K562 (cell line): ENCODE measurements at regions not wholly inside any gene's neighbourhood (a gene's known extent, or its start where the extent isn't known, plus 50 kb on each side); places are given as distances from the start of the nearest gene placed in this dataset.
"Not testable (repeated sequence)": the region's sequence is repeated elsewhere in the genome, so short reads cannot be mapped to it uniquely, and the experiment has no call there.

Experiments used
- ATAC-seq: fragments of 200-7000 bp; cut with Tn5 transposase; 3 replicates; pipeline ENCODE4 v1.9.1; 2020; ENCODE audit warnings: moderate library complexity
- BruUV-seq: library from RNA; stranded (reverse); fragments of 400-500 nt; replicated peaks from 2 replicates; lab custom pipeline; 2021; lab: Mats Ljungman, UMichigan
- CTCF ChIA-PET: fragments of 300-600 bp; formaldehyde crosslinking; extraction: SDS; loops from one replicate; lab custom pipeline; 2021; ENCODE audit warnings: low intra/inter-chr PET ratio; lab: Yijun Ruan, JAX
- POLR2A ChIA-PET: fragments of 300-600, 350-650 bp; sonication (Branson Sonifier 250); formaldehyde crosslinking; extraction: SDS; loops from one replicate; lab custom pipeline; 2021; ENCODE audit warnings: antibody characterized with exemption, inconsistent platforms; lab: Yijun Ruan, JAX
- DNase-seq, 4 experiments: peaks; one replicate each; pipeline versions ENCODE4 v3.0.0 to v3.0.0-alpha.2; 2011 to 2018; ENCODE audit warnings: low spot score in 3 of 4, mixed read lengths in 3 of 4; ENCODE audit errors: extremely low read depth in 1 of 4
- FAIRE-seq: peaks from 2 replicates; lab custom pipeline; 2011; peaks lifted over from hg19 to GRCh38; lab: Jason Lieb, UNC
- H2AFZ ChIP-seq: 2 replicates; pipeline ENCODE4 v1.6.0; 2011; ENCODE audit warnings: low read depth, low read length, control low read depth, inconsistent platforms
- H3K27ac ChIP-seq: fragments of 200-600 bp; 3 replicates; pipeline ENCODE4 v1.8.0; 2011; ENCODE audit warnings: low read depth, mild to moderate bottlenecking, control low read depth, inconsistent platforms, low read length, moderate library complexity, mixed read lengths; ENCODE audit errors: extremely low read depth
- H3K27me3 ChIP-seq, 2 experiments: fragments of 300-600 bp in 1 of 2; 2 replicates in 1 of 2; 3 replicates in 1 of 2; pipeline versions ENCODE4 v1.6.0 to v1.8.0; 2011; ENCODE audit warnings: inconsistent platforms in 2 of 2, low read length in 2 of 2, mild to moderate bottlenecking in 1 of 2, mixed read lengths in 1 of 2, moderate library complexity in 1 of 2; ENCODE audit not compliant: control insufficient read depth in 2 of 2, insufficient read depth in 2 of 2
- H3K36me3 ChIP-seq: fragments of 300-600 bp; 3 replicates; pipeline ENCODE4 v1.8.0; 2011; ENCODE audit warnings: mild to moderate bottlenecking, low read length, inconsistent platforms; ENCODE audit not compliant: control insufficient read depth, insufficient read depth
- H3K4me1 ChIP-seq, 2 experiments: fragments of 200-600 bp in 1 of 2; replicated peaks in 1 of 2; 2 replicates in 1 of 2; 3 replicates in 1 of 2; pipeline versions ENCODE4 v1.5.1 to v1.8.0; 2011; ENCODE audit warnings: inconsistent platforms in 2 of 2, low read length in 2 of 2, mild to moderate bottlenecking in 1 of 2, mixed read lengths in 1 of 2, moderate library complexity in 1 of 2; ENCODE audit not compliant: control insufficient read depth in 2 of 2, insufficient read depth in 2 of 2
- H3K4me2 ChIP-seq: 2 replicates; pipeline ENCODE4 v1.6.1; 2011; ENCODE audit warnings: low read length, control low read depth, inconsistent platforms, mixed read lengths; ENCODE audit not compliant: insufficient read depth
- H3K4me3 ChIP-seq: fragments of 200-600 bp; sonication (generic), shearing (Covaris generic); 2 replicates; pipeline ENCODE4 v1.5.1; 2016; ENCODE audit warnings: control low read depth, inconsistent platforms
- H3K79me2 ChIP-seq: fragments of 200-600 bp; 3 replicates; pipeline ENCODE4 v1.8.0; 2011; ENCODE audit warnings: low read length, inconsistent platforms; ENCODE audit not compliant: control insufficient read depth, insufficient read depth
- H3K9ac ChIP-seq, 2 experiments: 2 replicates each; pipeline versions ENCODE4 v1.6.0 to v1.6.1; 2011; ENCODE audit warnings: low read depth in 2 of 2, low read length in 2 of 2, control low read depth in 1 of 2, inconsistent platforms in 1 of 2, mild to moderate bottlenecking in 1 of 2, mixed read lengths in 1 of 2; ENCODE audit not compliant: insufficient read depth in 1 of 2
- H3K9me1 ChIP-seq: one replicate; pipeline ENCODE4 v1.6.0; 2011; ENCODE audit warnings: inconsistent platforms, mild to moderate bottlenecking, low read length, moderate library complexity; ENCODE audit not compliant: control insufficient read depth, insufficient read depth
- H3K9me3 ChIP-seq: replicated peaks from 2 replicates; pipeline ENCODE4 v1.5.1; 2011; ENCODE audit warnings: low read depth, low read length, inconsistent platforms; ENCODE audit not compliant: control insufficient read depth, insufficient read depth
- H4K20me1 ChIP-seq: replicated peaks from 2 replicates; pipeline ENCODE4 v1.6.1; 2011; ENCODE audit warnings: low read length, inconsistent platforms, mixed read lengths; ENCODE audit not compliant: control insufficient read depth, insufficient read depth
- ARID1B ChIP-seq: fragments of 450-650 bp; IDR thresholded peaks from 2 replicates; pipeline ENCODE4 v1.6.1; 2016; ENCODE audit warnings: antibody characterized with exemption, mild to moderate bottlenecking, inconsistent platforms
- ATF7 ChIP-seq: fragments of 450-650 bp; IDR thresholded peaks from 2 replicates; pipeline ENCODE4 v1.7.1; 2014; ENCODE audit warnings: mild to moderate bottlenecking, moderate library complexity
- CBFA2T3 ChIP-seq: fragments of 450-650 bp; IDR thresholded peaks from 2 replicates; pipeline ENCODE4 v1.6.1; 2017
- ETV1 ChIP-seq: fragments of 450-650 bp; conservative IDR thresholded peaks from 2 replicates; pipeline ENCODE4 v1.6.1; 2016; ENCODE audit warnings: missing genetic modification characterization, control low read depth, low read depth, missing compliant biosample characterization
- ID3 ChIP-seq, 2 experiments: fragments of 250-450 bp in 1 of 2; fragments of 450-650 bp in 1 of 2; sonication (Bioruptor Pico) in 1 of 2; IDR thresholded peaks; 2 replicates each; pipeline versions ENCODE4 v1.6.1 to v1.8.0; 2016 to 2021; ENCODE audit warnings: mild to moderate bottlenecking in 2 of 2, moderate library complexity in 2 of 2, missing compliant biosample characterization in 1 of 2, missing genetic modification characterization in 1 of 2
- NCOR1 ChIP-seq: fragments of 450-650 bp; IDR thresholded peaks from 2 replicates; pipeline ENCODE4 v1.6.1; 2016; ENCODE audit warnings: mild to moderate bottlenecking, moderate library complexity
- NFIC ChIP-seq: fragments of 450-650 bp; IDR thresholded peaks from 2 replicates; pipeline ENCODE4 v1.6.1; 2017; ENCODE audit warnings: mild to moderate bottlenecking, inconsistent platforms
- NFRKB ChIP-seq: fragments of 450-650 bp; IDR thresholded peaks from 2 replicates; pipeline ENCODE4 v1.6.1; 2016; ENCODE audit warnings: low read depth
- POLR2H ChIP-seq: IDR thresholded peaks from 2 replicates; pipeline ENCODE4 v1.6.1; 2016; ENCODE audit warnings: missing genetic modification characterization, low read depth, mild to moderate bottlenecking, control low read depth, missing compliant biosample characterization, moderate library complexity
- RBFOX2 ChIP-seq: fragments of 200-400 bp; formaldehyde crosslinking; IDR thresholded peaks from 2 replicates; pipeline ENCODE4 v1.6.1; 2017; ENCODE audit warnings: low read depth, mild to moderate bottlenecking, low read length, moderate library complexity
- SMARCE1 ChIP-seq: fragments of 450-650 bp; IDR thresholded peaks from 2 replicates; pipeline ENCODE4 v1.7.1; 2016; ENCODE audit warnings: mild to moderate bottlenecking
- SOX6 ChIP-seq: fragments of 450-650 bp; IDR thresholded peaks from 2 replicates; pipeline ENCODE4 v1.6.1; 2014; ENCODE audit warnings: mild to moderate bottlenecking
- TAF1 ChIP-seq: IDR thresholded peaks from 2 replicates; pipeline ENCODE4 v1.6.1; 2011; ENCODE audit warnings: mild to moderate bottlenecking, low read length, moderate library complexity; ENCODE audit not compliant: insufficient read depth, control insufficient read depth, severe bottlenecking; ENCODE audit errors: extremely low read depth
- TCF3 ChIP-seq: sonication (generic); formaldehyde crosslinking; IDR thresholded peaks from 2 replicates; pipeline ENCODE4 v1.4.0; 2020; ENCODE audit warnings: mild to moderate bottlenecking, missing genetic modification reagents
- ZNF592 ChIP-seq: fragments of 450-650 bp; IDR thresholded peaks from 2 replicates; pipeline ENCODE4 v1.6.1; 2017; ENCODE audit warnings: antibody characterized with exemption, mild to moderate bottlenecking
- ZNF740 ChIP-seq, 3 experiments: fragments of 200-800 bp in 1 of 3; sonication (Bioruptor generic) in 1 of 3; sonication (generic) in 1 of 3; formaldehyde crosslinking in 1 of 3; IDR thresholded peaks; 2 replicates each; pipeline versions ENCODE4 v1.6.1 to v1.8.0; 2016 to 2022; ENCODE audit warnings: mild to moderate bottlenecking in 2 of 3, missing compliant biosample characterization in 2 of 3, missing genetic modification characterization in 2 of 3, missing genetic modification reagents in 1 of 3
- WGBS: fragments of 100-300 bp; shearing (Covaris generic); methylation state at CpG from one replicate; pipeline ENCODE4 v1.1.6; 2016; ENCODE audit warnings: low coverage, mixed read lengths; ENCODE audit not compliant: insufficient coverage; ENCODE audit errors: missing lambda C conversion rate; 5-methylcytosine and 5-hydroxymethylcytosine counted together
- in situ Hi-C: fragments of 300-500 bp; cut with MboI; formaldehyde crosslinking; loops from 4 replicates; pipeline ENCODE4 v1.15.0; 2018; ENCODE audit warnings: inconsistent platforms, mixed read lengths
- intact Hi-C: fragments of 100-400 bp; cut with micrococcal nuclease; formaldehyde crosslinking; loops from 2 replicates; pipeline ENCODE4 v1.14.2; 2022

- BruUV-seq; CTCF ChIA-PET; TF ChIP-seq ZNF740, ID3 (CRISPR knock-in tag; IDR thresholded peaks at IDR 0.05): not testable (repeated sequence)
- WGBS, result 0% methylated on average over 9 of the region's 11 CpGs
- TF ChIP-seq ZNF740 (tag; IDR thresholded peaks at IDR 0.05) (peak in 1 of 2 experiments; percentile 54; a peak in 1 of 4 replicates), NFRKB (peak; percentile 82; the same call in 1 of the 2 replicates), ARID1B (peak; percentile 65), TCF3 (CRISPR knock-in tag) (peak; percentile 72), NFIC (0 out of 2 replicates have a peak, but pooled peaks have one; percentile 24), SMARCE1 (0 out of 2 replicates have a peak, but pooled peaks have one; percentile 42), RBFOX2 (peak; percentile 62), NCOR1 (peak; percentile 58), SOX6 (peak; percentile 43; the same call in 1 of the 2 replicates), ETV1 (tag) (peak; percentile 48), ZNF592 (peak; percentile 66), POLR2H (peak; percentile 55; the same call in 1 of the 2 replicates), ATF7 (peak; percentile 28; the same call in 1 of the 2 replicates), TAF1 (peak; percentile 32), CBFA2T3 (peak; percentile 71), ID3 (tag; IDR thresholded peaks at IDR 0.05) (0 out of 2 replicates have a peak, but pooled peaks have one; percentile 49)
Measured at GRCh38 chr4:67300497-67301185, 244.7 kb downstream of the CENPC start.

More at GRCh38 chr4:67300497-67301185, 244.7 kb downstream of the CENPC start:
- H3K27me3 ChIP-seq, intact Hi-C loops, H3K4me3 ChIP-seq, H4K20me1 ChIP-seq, H3K9me3 ChIP-seq, H3K36me3 ChIP-seq, in situ Hi-C loops, H3K4me1 ChIP-seq, H3K79me2 ChIP-seq, H3K9me1 ChIP-seq: not testable (repeated sequence)
- peak overlapping the region in 1 of 2 experiments; percentile 56; a peak in 1 of 4 replicates for H3K9ac ChIP-seq
- peak overlapping the region; percentile 89 for H2AFZ ChIP-seq
- ATAC-seq (peak; percentile 92), FAIRE-seq (peak; percentile 23), DNase-seq (peak in 1 of 4 experiments; percentile 82)
- POLR2A ChIA-PET, result interaction anchor here (0.6 to 1.0 kb wide), 3 partner anchors 50 to 583 kb away, joined by 3 read pairs; no protein-coding TSS in a partner anchor
- H3K4me2 ChIP-seq, result peak overlapping the region; percentile 65
- peak overlapping the region; percentile 83 for H3K27ac ChIP-seq
